GM12878 (cell line): ENCODE measurements at regions not wholly inside any gene's neighbourhood (a gene's known extent, or its start where the extent isn't known, plus 50 kb on each side); places are given as distances from the start of the nearest gene placed in this dataset.

Experiments
- ATAC-seq: fragments of 200-7000 bp; cut with Tn5 transposase; 3 replicates; pipeline ENCODE4 v1.9.1; 2020; ENCODE audit warnings: mild to moderate bottlenecking, moderate library complexity
- BruUV-seq: library from RNA; stranded (reverse); fragments of 400-500 nt; replicated peaks from 2 replicates; lab custom pipeline; 2021; lab: Mats Ljungman, UMichigan
- CTCF ChIA-PET: fragments of 300-600 bp; sonication (Branson Sonifier 250); formaldehyde crosslinking; extraction: SDS; loops from one replicate; lab custom pipeline; 2021; ENCODE audit warnings: inconsistent platforms; lab: Yijun Ruan, JAX
- POLR2A ChIA-PET: fragments of 350-600 bp; formaldehyde crosslinking; extraction: SDS; loops from one replicate; lab custom pipeline; 2021; ENCODE audit warnings: inconsistent platforms; lab: Charles Lee
- RAD21 ChIA-PET: fragments of 300-600 bp; sonication (Branson Sonifier 250); formaldehyde crosslinking; loops from one replicate; lab custom pipeline; 2023; ENCODE audit warnings: antibody characterized with exemption; ENCODE audit not compliant: unreplicated experiment; lab: Charles Lee
- SMC1A ChIA-PET: fragments of 300-600 bp; sonication (Branson Sonifier 250); formaldehyde crosslinking; loops from one replicate; lab custom pipeline; 2023; ENCODE audit not compliant: unreplicated experiment, uncharacterized antibody; lab: Charles Lee
- DNase-seq: peaks from one replicate; pipeline ENCODE4 v3.0.0-alpha.2; 2011; ENCODE audit warnings: low read depth, low spot score
- FAIRE-seq: peaks from 3 replicates; lab custom pipeline; 2011; peaks lifted over from hg19 to GRCh38; lab: Jason Lieb, UNC
- H2AFZ ChIP-seq: 2 replicates; pipeline ENCODE4 v1.6.0; 2011; ENCODE audit warnings: low read depth, low read length, control low read depth; ENCODE audit not compliant: control insufficient read depth
- H3K27ac ChIP-seq: 2 replicates; pipeline ENCODE4 v1.5.1; 2011; ENCODE audit warnings: control low read depth; ENCODE audit not compliant: control insufficient read depth, insufficient read depth
- H3K27me3 ChIP-seq, 2 experiments: replicated peaks in 1 of 2; 2 replicates each; pipeline versions ENCODE4 v1.6.0 to v1.6.1; 2011; ENCODE audit warnings: low read length in 1 of 2; ENCODE audit not compliant: control insufficient read depth in 2 of 2, insufficient read depth in 2 of 2
- H3K36me3 ChIP-seq, 2 experiments: 2 replicates each; pipeline ENCODE4 v1.5.1; 2011; ENCODE audit warnings: low read length in 1 of 2; ENCODE audit not compliant: control insufficient read depth in 2 of 2, insufficient read depth in 2 of 2
- H3K4me1 ChIP-seq: 2 replicates; pipeline ENCODE4 v1.6.1; 2011; ENCODE audit warnings: mild to moderate bottlenecking, low read length, moderate library complexity, mixed read lengths; ENCODE audit not compliant: control insufficient read depth, insufficient read depth
- H3K4me2 ChIP-seq: 2 replicates; pipeline ENCODE4 v1.6.0; 2011; ENCODE audit warnings: control low read depth; ENCODE audit not compliant: control insufficient read depth, insufficient read depth
- H3K4me3 ChIP-seq: fragments of 200-600 bp; sonication (generic); 2 replicates; pipeline ENCODE4 v1.5.1; 2016
- H3K79me2 ChIP-seq: 2 replicates; pipeline ENCODE4 v1.6.0; 2011; ENCODE audit warnings: low read length; ENCODE audit not compliant: control insufficient read depth, insufficient read depth
- H3K9ac ChIP-seq: 2 replicates; pipeline ENCODE4 v1.8.0; 2011; ENCODE audit warnings: low read length, control low read depth, mixed read lengths; ENCODE audit not compliant: control insufficient read depth, insufficient read depth
- H3K9me3 ChIP-seq: replicated peaks from 3 replicates; pipeline ENCODE4 v1.5.1; 2011; ENCODE audit warnings: mild to moderate bottlenecking, low read length; ENCODE audit not compliant: control insufficient read depth, insufficient read depth
- H4K20me1 ChIP-seq: 2 replicates; pipeline ENCODE4 v1.6.0; 2011; ENCODE audit not compliant: control insufficient read depth, insufficient read depth
- ATF7 ChIP-seq: fragments of 450-650 bp; IDR thresholded peaks from 2 replicates; pipeline ENCODE4 v1.6.1; 2016; ENCODE audit warnings: low read depth, mild to moderate bottlenecking
- BCL11A ChIP-seq: IDR thresholded peaks from 2 replicates; pipeline ENCODE4 v1.6.1; 2011; ENCODE audit warnings: low read depth, low read length
- E2F8 ChIP-seq: fragments of 450-650 bp; IDR thresholded peaks from 2 replicates; pipeline ENCODE4 v1.6.1; 2018; ENCODE audit warnings: mild to moderate bottlenecking, low read depth, moderate library complexity; ENCODE audit not compliant: partially characterized antibody
- JUND ChIP-seq: IDR thresholded peaks from 2 replicates; pipeline ENCODE4 v1.6.1; 2012; ENCODE audit warnings: low read depth, mild to moderate bottlenecking, low read length, improper control_type of control experiment, moderate library complexity
- KDM1A ChIP-seq: fragments of 200-600 bp; sonication (generic); IDR thresholded peaks from 2 replicates; pipeline ENCODE4 v1.6.1; 2016; ENCODE audit warnings: borderline replicate concordance
- RELA ChIP-seq: fragments of 450-650 bp; IDR thresholded peaks from 2 replicates; pipeline ENCODE4 v1.8.0; 2014; ENCODE audit warnings: borderline replicate concordance; ENCODE audit not compliant: partially characterized antibody
- RUNX3 ChIP-seq: IDR thresholded peaks from 2 replicates; pipeline ENCODE4 v1.6.1; 2012; ENCODE audit warnings: low read length, inconsistent platforms
- TBL1XR1 ChIP-seq: IDR thresholded peaks from 2 replicates; pipeline ENCODE4 v1.6.1; 2012; ENCODE audit warnings: low read depth, low read length, improper control_type of control experiment
- ZNF207 ChIP-seq: fragments of 450-650 bp; IDR thresholded peaks from 2 replicates; pipeline ENCODE4 v1.6.1; 2014; ENCODE audit warnings: antibody characterized with exemption, mild to moderate bottlenecking, borderline replicate concordance
- ZSCAN29 ChIP-seq: fragments of 450-650 bp; IDR thresholded peaks from 2 replicates; pipeline ENCODE4 v1.6.1; 2017; ENCODE audit warnings: mild to moderate bottlenecking, moderate library complexity
- in situ Hi-C: fragments of 300-500 bp; cut with MboI; formaldehyde crosslinking; loops from 9 replicates; pipeline ENCODE4 v1.14.3; 2018; ENCODE audit warnings: mixed read lengths
- intact Hi-C: fragments of 100-400 bp; cut with micrococcal nuclease; formaldehyde crosslinking; loops from one replicate; pipeline ENCODE4 v1.14.2; 2022; ENCODE audit not compliant: unreplicated experiment

GRCh38 chr6:111925296-111925695, 52.0 kb upstream of the FYN start:
- ChIA-PET CTCF (interaction anchor here (0.8 to 1.2 kb wide), 2 partner anchors 9 to 23 kb away, joined by 3 read pairs; no protein-coding TSS in a partner anchor), POLR2A (no interaction called here), SMC1A (interaction anchor here (1.1 to 1.3 kb wide), 2 partner anchors 19 to 44 kb away, joined by 3 to 4 read pairs; no protein-coding TSS in a partner anchor), RAD21 (no interaction called here)
- intact Hi-C loops (no loop called here), in situ Hi-C loops (no loop called here)
- H3K27ac ChIP-seq: no peak overlapping the region
- no peaks in the 10 kb centered on the region for H4K20me1 ChIP-seq
- no peaks in the 10 kb centered on the region for H3K79me2 ChIP-seq
- H3K4me3 ChIP-seq: no peak overlapping the region
- no peak overlapping the region for H3K9ac ChIP-seq
- no peaks in the 10 kb centered on the region for H3K36me3 ChIP-seq
- H3K4me2 ChIP-seq: no peak overlapping the region
- no peaks in the 10 kb centered on the region for H3K9me3 ChIP-seq
- no peak for FAIRE-seq
- H3K27me3 ChIP-seq: no peaks in the 10 kb centered on the region; a peak in 1 of 4 replicates
- DNase-seq: no peak
- BruUV-seq: no TSS peak
- no peak for ATAC-seq
- TF ChIP-seq JUND: no peak
- no peak for TF ChIP-seq KDM1A
- no peak for TF ChIP-seq E2F8
- TF ChIP-seq ZSCAN29: no peak
- TF ChIP-seq RELA: no peak
- TF ChIP-seq ZNF207: no peak
- no peak for TF ChIP-seq RUNX3
- TF ChIP-seq ATF7: no peak
- TF ChIP-seq BCL11A: no peak
- no peak for TF ChIP-seq TBL1XR1
- H2AFZ ChIP-seq: no peak overlapping the region
- no peaks in the 10 kb centered on the region for H3K4me1 ChIP-seq
